Testis (tissue), 2 donors: ENCODE measurements at regions not wholly inside any gene's neighbourhood (a gene's known extent, or its start where the extent isn't known, plus 50 kb on each side); places are given as distances from the start of the nearest gene placed in this dataset.
"Not testable (repeated sequence)": the region's sequence is repeated elsewhere in the genome, so short reads cannot be mapped to it uniquely, and the experiment has no call there.

Experiments
- DNase-seq: peaks from one replicate; pipeline ENCODE4 v3.0.0-alpha.2; 2019
- H3K27ac ChIP-seq, 2 donors: fragments of 200-600 bp; sonication (generic); one replicate each; pipeline ENCODE4 v1.5.1; 2019
- H3K27me3 ChIP-seq: fragments of 200-600 bp; sonication (generic); one replicate; pipeline ENCODE4 v1.5.1; 2019
- H3K36me3 ChIP-seq: fragments of 200-600 bp; sonication (generic); one replicate; pipeline ENCODE4 v1.5.1; 2017; ENCODE audit warnings: low read depth; ENCODE audit errors: missing control alignments
- H3K4me1 ChIP-seq: fragments of 200-600 bp; sonication (generic); one replicate; pipeline ENCODE4 v1.5.1; 2019
- H3K4me3 ChIP-seq, 2 donors: fragments of 200-600 bp; sonication (generic); one replicate each; pipeline ENCODE4 v1.5.1; 2017 to 2019
- H3K9me3 ChIP-seq: fragments of 200-600 bp; sonication (generic); one replicate; pipeline ENCODE4 v1.5.1; 2017
- POLR2A ChIP-seq: fragments of 450-650 bp; IDR thresholded peaks from one replicate; pipeline ENCODE4 v1.6.1; 2017; ENCODE audit warnings: antibody characterized with exemption, mild to moderate bottlenecking, moderate library complexity
- WGBS, 2 donors: methylation state at CpG; one replicate each; pipeline ENCODE4 v1.1.5; 2018; 5-methylcytosine and 5-hydroxymethylcytosine counted together
- intact Hi-C: fragments of 100-400 bp; cut with DNase I; formaldehyde crosslinking; loops from one replicate; pipeline ENCODE4 v1.15.1; 2023; ENCODE audit warnings: low total_unique reads
- TF ChIP-seq, protein P1 (sequence below), 3 experiments: fragments of 450-650 bp in 2 of 3; fragments of 200-600 bp in 1 of 3; sonication (generic) in 1 of 3; IDR thresholded peaks; one replicate each; pipeline ENCODE4 v1.5.1; 2016 to 2019; ENCODE audit warnings: antibody characterized with exemption in 3 of 3, mild to moderate bottlenecking in 2 of 3, moderate library complexity in 1 of 3

- H3K27me3 ChIP-seq, result no peaks in the 10 kb centered on the region
- H3K9me3 ChIP-seq, result no peaks in the 10 kb centered on the region
- no peak overlapping the region for H3K27ac ChIP-seq
- H3K4me3 ChIP-seq, result no peak overlapping the region
- no peak for TF ChIP-seq POLR2A
- TF ChIP-seq, protein P1, sequence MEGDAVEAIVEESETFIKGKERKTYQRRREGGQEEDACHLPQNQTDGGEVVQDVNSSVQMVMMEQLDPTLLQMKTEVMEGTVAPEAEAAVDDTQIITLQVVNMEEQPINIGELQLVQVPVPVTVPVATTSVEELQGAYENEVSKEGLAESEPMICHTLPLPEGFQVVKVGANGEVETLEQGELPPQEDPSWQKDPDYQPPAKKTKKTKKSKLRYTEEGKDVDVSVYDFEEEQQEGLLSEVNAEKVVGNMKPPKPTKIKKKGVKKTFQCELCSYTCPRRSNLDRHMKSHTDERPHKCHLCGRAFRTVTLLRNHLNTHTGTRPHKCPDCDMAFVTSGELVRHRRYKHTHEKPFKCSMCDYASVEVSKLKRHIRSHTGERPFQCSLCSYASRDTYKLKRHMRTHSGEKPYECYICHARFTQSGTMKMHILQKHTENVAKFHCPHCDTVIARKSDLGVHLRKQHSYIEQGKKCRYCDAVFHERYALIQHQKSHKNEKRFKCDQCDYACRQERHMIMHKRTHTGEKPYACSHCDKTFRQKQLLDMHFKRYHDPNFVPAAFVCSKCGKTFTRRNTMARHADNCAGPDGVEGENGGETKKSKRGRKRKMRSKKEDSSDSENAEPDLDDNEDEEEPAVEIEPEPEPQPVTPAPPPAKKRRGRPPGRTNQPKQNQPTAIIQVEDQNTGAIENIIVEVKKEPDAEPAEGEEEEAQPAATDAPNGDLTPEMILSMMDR (IDR thresholded peaks at IDR 0.05), result no peak
- intact Hi-C loops, result no loop called here
- no peak for DNase-seq
- 55 to 72% methylated on average over 3 of the region's 3 CpGs for WGBS, 2 donors
- peaks cover 4% of the 10 kb centered on the region for H3K4me1 ChIP-seq
- no peaks in the 10 kb centered on the region for H3K36me3 ChIP-seq
Observed at GRCh38 chr2:38243186-38243880, 133.7 kb downstream of the ATL2 start.

DNA sequence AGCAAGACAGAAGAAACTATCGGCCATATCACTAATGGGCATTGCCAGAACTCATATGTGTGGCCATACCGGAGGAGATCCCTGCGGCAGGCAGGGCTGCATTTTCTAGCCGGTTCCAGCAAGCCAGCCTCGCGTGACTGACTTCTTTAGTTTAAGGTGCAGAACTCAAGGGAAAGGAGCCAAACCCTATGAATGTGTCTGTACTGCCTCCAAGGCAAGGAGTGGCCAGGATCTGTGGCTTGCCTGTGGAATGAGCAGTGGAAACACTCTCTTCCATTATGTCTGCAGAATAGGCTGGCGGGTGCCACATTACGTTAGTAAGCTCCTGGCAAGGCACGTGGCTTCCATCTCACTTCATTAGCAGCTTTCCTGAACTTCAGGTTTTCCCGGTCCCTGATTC, 137.6 kb downstream of the ATL2 start:
- H3K36me3 ChIP-seq, result no peaks in the 10 kb centered on the region
- H3K9me3 ChIP-seq, result no peaks in the 10 kb centered on the region
- H3K27ac ChIP-seq, result no peak overlapping the region
- no peaks in the 10 kb centered on the region for H3K27me3 ChIP-seq
- no peak for DNase-seq
- intact Hi-C loops, result no loop called here
- no peak overlapping the region for H3K4me3 ChIP-seq
- WGBS, 2 donors, result 72 to 76% methylated on average over 10 of the region's 10 CpGs
- H3K4me1 ChIP-seq, result no peaks in the 10 kb centered on the region
- TF ChIP-seq, protein P1 (IDR thresholded peaks at IDR 0.05), result no peak
- no peak for TF ChIP-seq POLR2A

DNA sequence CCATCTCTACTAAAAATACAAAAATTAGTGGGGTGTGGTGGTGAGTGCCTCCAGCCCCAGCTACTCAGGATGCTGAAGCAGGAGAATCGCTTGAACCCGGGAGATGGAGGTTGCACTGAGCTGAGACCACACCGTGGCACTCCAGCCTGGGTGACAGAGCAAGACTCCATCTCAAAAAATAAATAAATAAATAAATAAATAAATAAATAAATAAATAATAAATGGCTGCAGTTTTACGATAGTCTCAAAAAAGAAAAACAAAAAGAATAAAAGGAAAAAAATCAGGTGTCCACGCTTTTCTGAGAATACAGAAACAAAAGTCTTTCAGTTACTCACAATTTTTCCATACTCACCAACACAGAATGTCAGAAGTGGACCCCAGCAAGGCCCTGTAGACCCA, 138.4 kb downstream of the ATL2 start:
- H3K4me3 ChIP-seq, intact Hi-C loops, H3K9me3 ChIP-seq, H3K36me3 ChIP-seq, H3K4me1 ChIP-seq, H3K27ac ChIP-seq, H3K27me3 ChIP-seq, DNase-seq: not testable (repeated sequence)
- 90 to 95% methylated on average over 5 of the region's 5 CpGs for WGBS, 2 donors

DNA sequence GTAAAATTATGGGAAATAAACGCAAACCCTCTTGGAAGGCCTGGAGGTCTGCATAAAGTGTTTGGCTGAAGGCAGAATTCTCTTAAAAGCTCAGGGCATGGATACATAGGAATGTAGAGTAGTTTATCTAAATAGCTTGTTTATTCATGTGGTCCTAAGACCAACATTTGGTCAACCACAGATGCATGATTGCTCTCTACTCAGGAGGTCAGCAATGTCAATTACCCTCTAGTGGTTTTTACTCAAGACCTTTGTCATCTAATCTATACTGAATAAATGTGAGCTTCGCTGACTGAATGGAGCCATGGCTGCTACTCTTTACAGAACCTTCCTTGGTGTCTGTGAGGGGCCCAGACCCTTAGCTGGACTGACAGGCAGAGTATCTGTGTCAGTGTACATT, 139.8 kb downstream of the ATL2 start:
- DNase-seq, result no peak
- 90 to 94% methylated on average over 2 of the region's 2 CpGs for WGBS, 2 donors

DNA sequence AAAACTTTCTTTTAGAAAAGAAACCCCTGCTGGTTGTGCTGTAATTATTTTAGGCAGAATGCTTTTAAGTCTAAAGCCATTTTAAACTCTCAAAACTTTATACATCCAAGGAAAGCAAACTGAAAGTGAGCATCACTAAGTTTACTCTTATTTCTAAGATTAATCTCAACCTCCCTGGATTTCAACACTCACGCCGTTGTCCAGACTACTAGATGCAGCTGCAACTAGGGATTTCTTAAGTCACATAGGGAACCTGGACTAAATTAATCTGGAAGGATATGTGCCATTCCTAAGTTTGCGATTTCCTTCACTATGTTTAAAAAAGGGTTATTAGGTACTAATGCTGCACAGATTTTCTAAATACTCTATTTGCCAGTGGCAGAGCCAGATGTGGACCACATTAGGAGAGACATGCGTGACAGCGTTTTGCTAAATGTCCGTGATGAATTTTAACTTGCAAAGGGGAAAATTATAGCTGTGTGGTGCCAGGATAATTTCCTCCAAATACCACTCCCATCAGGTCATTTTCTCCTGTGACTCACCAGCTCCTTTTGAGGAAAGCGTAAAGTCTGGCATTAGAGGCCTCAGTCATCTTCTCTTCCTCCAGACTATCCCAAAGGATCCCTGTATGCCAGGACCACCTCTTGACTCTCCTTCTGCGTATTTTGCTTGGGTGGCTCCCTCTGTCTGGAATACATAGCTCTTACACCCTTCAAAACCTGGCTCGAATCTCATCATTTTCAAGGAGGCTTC, 143.7 kb downstream of the ATL2 start:
- Histone ChIP-seq H3K27me3 (no peaks in the 10 kb centered on the region), H3K4me1 (no peaks in the 10 kb centered on the region), H3K36me3 (no peaks in the 10 kb centered on the region), H3K4me3 (no peak overlapping the region), H3K27ac (peak overlapping the region in 1 of 2 donors; percentile 63), H3K9me3 (no peaks in the 10 kb centered on the region)
- TF ChIP-seq POLR2A, result no peak
- TF ChIP-seq, protein P1 (IDR thresholded peaks at IDR 0.05), result no peak
- intact Hi-C loops, result no loop called here
- DNase-seq, result no peak
- WGBS, 2 donors, result 54 to 62% methylated on average over 9 of the region's 9 CpGs

More for the DNA sequence above, 139.8 kb downstream of the ATL2 start:
- Histone ChIP-seq H3K4me1 (no peaks in the 10 kb centered on the region), H3K9me3 (no peaks in the 10 kb centered on the region), H3K36me3 (no peaks in the 10 kb centered on the region), H3K27me3 (no peaks in the 10 kb centered on the region), H3K27ac (no peak overlapping the region), H3K4me3 (no peak overlapping the region)
- TF ChIP-seq POLR2A, result no peak
- TF ChIP-seq, protein P1 (IDR thresholded peaks at IDR 0.05), result no peak
- intact Hi-C loops, result no loop called here
